Myocyte (in vitro differentiated cells): ENCODE measurements at regions not wholly inside any gene's neighbourhood (a gene's known extent, or its start where the extent isn't known, plus 50 kb on each side); places are given as distances from the start of the nearest gene placed in this dataset.

Source experiments
- DNase-seq: peaks from one replicate; pipeline ENCODE4 v3.0.0-alpha.2; 2012; ENCODE audit warnings: low read depth

GRCh38 chr6:81484251-81484650, 268.2 kb downstream of the TENT5A start:
- DNase-seq: peak; percentile 53

GRCh38 chr6:81480139-81480538, 272.3 kb downstream of the TENT5A start:
- DNase-seq: no peak

- DNase-seq: peak; percentile 22
Measured at GRCh38 chr6:81476881-81477280, 275.6 kb downstream of the TENT5A start.

GRCh38 chr6:81475646-81476045, 276.8 kb downstream of the TENT5A start:
- no peak for DNase-seq

GRCh38 chr6:81465859-81466258, 286.6 kb downstream of the TENT5A start:
- peak; percentile 49 for DNase-seq

GRCh38 chr6:81456416-81456815, 296.1 kb downstream of the TENT5A start:
- no peak for DNase-seq

GRCh38 chr6:81455641-81456040, 296.8 kb downstream of the TENT5A start:
- no peak for DNase-seq

- peak; percentile 38 for DNase-seq
Measured at GRCh38 chr6:81451787-81452186, 300.7 kb downstream of the TENT5A start.

GRCh38 chr6:81450180-81450579, 302.3 kb downstream of the TENT5A start:
- no peak for DNase-seq

GRCh38 chr6:81446509-81446908, 306.0 kb downstream of the TENT5A start:
- no peak for DNase-seq

- no peak for DNase-seq
Measured at GRCh38 chr6:81439417-81439816, 313.1 kb downstream of the TENT5A start.

GRCh38 chr6:81436990-81437389, 315.5 kb downstream of the TENT5A start:
- DNase-seq: no peak

GRCh38 chr6:81413306-81413705, 339.2 kb downstream of the TENT5A start:
- no peak for DNase-seq

GRCh38 chr6:81401970-81402690, 350.4 kb downstream of the TENT5A start:
- peak; percentile 70 for DNase-seq

- DNase-seq: no peak
Measured at GRCh38 chr6:81396916-81397315, 355.6 kb downstream of the TENT5A start.

GRCh38 chr6:81387163-81387562, 365.3 kb downstream of the TENT5A start:
- DNase-seq: no peak

- DNase-seq: no peak
Measured at GRCh38 chr6:81384921-81385320, 367.6 kb downstream of the TENT5A start.

GRCh38 chr6:81383472-81383871, 369.0 kb downstream of the TENT5A start:
- no peak for DNase-seq

GRCh38 chr6:81382852-81383251, 369.6 kb downstream of the TENT5A start:
- no peak for DNase-seq

GRCh38 chr6:81381382-81381916, 371.0 kb downstream of the TENT5A start:
- no peak for DNase-seq

GRCh38 chr6:81380718-81381338, 371.7 kb downstream of the TENT5A start:
- no peak for DNase-seq

- peak; percentile 26 for DNase-seq
Measured at GRCh38 chr6:81376745-81377144, 375.7 kb downstream of the TENT5A start.

- DNase-seq: no peak
Measured at GRCh38 chr6:81373414-81373813, 379.1 kb downstream of the TENT5A start.
